Left lobe of liver (tissue), 2 donors: ENCODE measurements at regions not wholly inside any gene's neighbourhood (a gene's known extent, or its start where the extent isn't known, plus 50 kb on each side); places are given as distances from the start of the nearest gene placed in this dataset.
"Not testable (repeated sequence)": the region's sequence is repeated elsewhere in the genome, so short reads cannot be mapped to it uniquely, and the experiment has no call there.

Experiments used
- ATAC-seq: fragments of 200-7000 bp; cut with Tn5 transposase; one replicate; pipeline ENCODE4 v1.9.1; 2020; ENCODE audit warnings: mild to moderate bottlenecking, moderate library complexity
- DNase-seq: peaks from one replicate; pipeline ENCODE4 v3.0.0-alpha.2; 2020; ENCODE audit warnings: low spot score
- donor health status: DM: no; HTN: no; CAD: no; lungs with moderate emphysema.
- donor health status: DM: no; HTN: yes; CAD: no.

- ATAC-seq (no peak), DNase-seq (no peak)
Observed at GRCh38 chr2:38484957-38485356, 107.9 kb upstream of the ATL2 start.

GRCh38 chr2:38483776-38484501 is 106.9 kb upstream of the ATL2 start:
- DNase-seq (no peak), ATAC-seq (no peak)

GRCh38 chr2:38482710-38483109 is 105.6 kb upstream of the ATL2 start:
- not testable (repeated sequence) for DNase-seq, ATAC-seq

DNA sequence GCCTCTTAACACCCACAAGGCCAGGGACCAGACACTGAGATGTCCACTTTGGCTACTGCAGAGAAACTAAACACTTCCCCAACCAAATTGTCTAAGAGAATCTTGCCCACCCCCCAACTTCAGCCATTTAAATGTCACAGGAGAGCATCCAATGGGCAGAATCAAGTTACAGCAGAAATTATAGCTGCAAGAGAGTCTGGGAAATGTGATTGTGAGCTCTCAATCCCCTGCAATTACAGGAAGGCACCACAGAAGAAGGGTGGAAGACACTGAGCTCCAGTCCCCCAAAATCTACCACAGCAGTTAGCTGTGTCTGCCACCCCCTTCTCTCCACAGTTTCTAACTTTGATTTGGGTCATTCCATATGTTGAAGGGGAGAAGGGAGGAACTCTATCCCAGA is 103.5 kb upstream of the ATL2 start:
- no peak for ATAC-seq
- no peak for DNase-seq

- ATAC-seq = no peak
Observed at GRCh38 chr2:38477006-38477405, 99.9 kb upstream of the ATL2 start.

GRCh38 chr2:38475567-38475881 is 98.5 kb upstream of the ATL2 start:
- no peak for ATAC-seq

More at GRCh38 chr2:38477006-38477405, 99.9 kb upstream of the ATL2 start:
- DNase-seq = no peak

DNA sequence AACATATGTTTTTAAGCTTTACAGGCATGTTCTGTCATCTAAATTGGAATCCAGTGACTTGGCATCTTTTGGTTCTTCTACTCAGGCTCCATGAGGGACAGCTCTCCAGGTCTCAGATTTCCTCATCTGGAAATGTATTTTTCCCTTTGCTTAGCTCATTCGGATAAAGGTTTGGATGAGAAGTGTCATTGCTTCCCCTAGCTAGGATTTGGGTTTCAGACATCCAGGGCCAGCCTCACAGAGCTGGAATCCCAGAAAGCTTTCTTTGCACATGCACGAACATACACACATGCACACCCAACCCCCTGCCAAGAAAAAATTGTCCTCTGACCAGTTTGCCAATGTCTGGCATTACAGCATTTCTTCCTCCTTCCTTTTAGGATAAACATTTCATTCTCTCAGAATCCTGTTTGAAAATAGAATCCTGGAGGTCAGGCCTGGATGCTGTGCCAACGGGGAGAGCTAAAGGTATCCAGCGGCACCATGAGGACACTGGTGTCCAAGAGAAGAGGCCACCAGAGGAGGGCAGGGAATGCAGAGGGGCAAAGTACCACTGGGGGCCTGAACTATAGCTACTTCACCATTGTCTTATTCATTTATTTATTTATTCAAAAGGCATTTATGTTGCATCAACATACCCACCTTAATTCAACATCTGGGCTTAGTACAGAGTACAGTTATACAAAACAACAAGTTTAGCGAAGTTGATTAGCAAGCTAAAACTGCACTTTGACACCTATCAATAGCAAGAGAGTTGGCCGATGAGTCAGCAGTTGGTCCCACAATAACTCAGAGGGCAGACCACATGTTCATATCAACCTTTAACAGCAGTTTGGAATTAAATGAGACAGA is 97.9 kb upstream of the ATL2 start:
- no peak for DNase-seq
- peak; percentile 78 for ATAC-seq

More at GRCh38 chr2:38475567-38475881, 98.5 kb upstream of the ATL2 start:
- no peak for DNase-seq

GRCh38 chr2:38474021-38474456 is 97.0 kb upstream of the ATL2 start:
- no peak for DNase-seq
- ATAC-seq = no peak

GRCh38 chr2:38473333-38474005 is 96.4 kb upstream of the ATL2 start:
- ATAC-seq = no peak

DNA sequence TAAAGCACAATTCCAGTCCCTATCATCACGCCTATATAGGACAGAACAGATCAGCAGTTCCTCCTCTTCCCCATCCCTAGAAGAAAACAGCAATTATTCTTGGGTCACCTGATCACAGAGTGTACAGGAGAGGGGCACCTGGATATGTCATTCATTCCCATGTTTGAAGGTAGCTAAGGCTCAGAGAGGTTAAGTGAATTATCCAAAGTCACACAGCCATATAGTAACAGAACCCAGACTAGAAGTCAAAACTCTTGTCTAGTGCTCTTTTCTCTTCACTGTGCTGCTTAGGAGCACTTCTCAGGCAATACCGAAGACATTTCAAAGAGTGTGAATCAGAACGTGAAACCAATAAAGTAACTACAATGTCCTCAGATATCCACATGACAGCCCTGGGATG is 93.0 kb upstream of the ATL2 start:
- no peak for DNase-seq
- ATAC-seq = no peak

More at GRCh38 chr2:38473333-38474005, 96.4 kb upstream of the ATL2 start:
- no peak for DNase-seq

DNA sequence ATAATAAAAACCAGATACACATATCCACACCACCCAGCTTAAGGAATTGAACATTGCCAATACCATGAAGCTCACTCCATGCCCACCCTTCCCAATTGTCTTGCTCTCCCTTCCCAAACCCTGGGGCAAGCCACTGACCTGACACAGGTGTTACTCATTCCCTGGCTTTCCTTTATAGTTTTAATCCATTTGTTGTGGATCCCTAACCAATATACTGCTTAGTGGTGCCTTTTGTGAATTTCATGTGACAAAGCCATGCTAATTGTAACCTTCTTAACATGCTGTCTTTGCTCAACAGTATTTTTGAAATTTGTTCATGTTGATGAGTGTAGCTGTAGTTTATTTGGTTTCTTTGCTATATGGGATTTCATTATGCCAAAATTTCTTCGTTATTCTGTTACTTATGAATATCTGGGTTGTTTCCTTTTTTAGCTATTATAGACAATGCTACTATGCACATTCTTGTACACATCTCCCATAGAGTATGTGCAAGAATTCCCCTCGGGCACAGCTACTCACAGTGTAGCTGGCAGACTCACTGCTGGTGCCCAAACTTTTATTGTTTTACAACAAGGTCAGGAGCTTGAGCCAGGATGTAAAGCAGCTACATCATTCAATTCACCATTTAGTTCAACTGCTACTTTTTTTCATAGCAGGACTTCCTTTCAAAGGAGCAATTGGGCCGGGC is 90.8 kb upstream of the ATL2 start:
- ATAC-seq = no peak
- no peak for DNase-seq

DNA sequence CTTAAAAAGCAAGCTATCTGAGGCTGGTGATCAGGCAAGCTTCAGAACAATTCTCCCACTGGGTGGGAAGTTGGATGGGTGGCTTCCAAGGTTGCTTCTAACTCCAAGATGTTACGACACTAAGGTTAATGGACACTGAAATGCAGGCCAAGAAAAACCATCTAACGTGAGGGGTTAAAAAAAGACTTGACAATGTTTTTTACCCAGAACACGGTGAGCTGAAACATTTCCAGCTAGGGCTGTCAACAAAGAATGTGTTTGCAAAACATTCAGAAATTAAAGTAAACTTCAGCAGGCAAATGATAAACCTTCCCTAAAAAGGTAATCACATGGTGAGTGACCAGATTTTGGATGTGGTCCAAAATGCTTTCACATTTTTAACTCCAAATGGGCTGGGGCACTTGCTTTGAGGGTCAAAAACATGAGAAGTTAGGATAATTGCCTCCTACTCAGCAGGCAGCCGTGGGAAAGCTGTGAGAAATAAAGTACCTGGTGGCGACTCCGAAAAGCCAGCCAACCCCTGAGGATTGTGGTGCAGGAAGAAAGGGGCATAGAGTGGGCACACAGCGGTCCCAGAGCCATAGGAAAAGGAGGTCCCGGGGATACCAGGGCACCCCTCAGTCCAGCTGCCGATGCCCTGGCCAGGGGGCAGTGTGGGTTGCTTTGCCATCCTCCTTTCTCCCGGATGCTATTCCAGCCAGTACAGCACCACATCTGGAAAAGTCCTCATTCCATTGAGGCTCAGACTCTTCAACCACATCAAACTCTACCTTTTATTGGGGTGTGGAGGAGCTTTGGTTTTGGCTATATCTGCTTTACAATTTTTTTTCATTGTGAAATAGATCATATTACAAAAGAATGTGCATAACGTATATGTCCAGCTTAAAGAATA is 90.0 kb upstream of the ATL2 start:
- ATAC-seq (peak; percentile 9), DNase-seq (no peak)

DNA sequence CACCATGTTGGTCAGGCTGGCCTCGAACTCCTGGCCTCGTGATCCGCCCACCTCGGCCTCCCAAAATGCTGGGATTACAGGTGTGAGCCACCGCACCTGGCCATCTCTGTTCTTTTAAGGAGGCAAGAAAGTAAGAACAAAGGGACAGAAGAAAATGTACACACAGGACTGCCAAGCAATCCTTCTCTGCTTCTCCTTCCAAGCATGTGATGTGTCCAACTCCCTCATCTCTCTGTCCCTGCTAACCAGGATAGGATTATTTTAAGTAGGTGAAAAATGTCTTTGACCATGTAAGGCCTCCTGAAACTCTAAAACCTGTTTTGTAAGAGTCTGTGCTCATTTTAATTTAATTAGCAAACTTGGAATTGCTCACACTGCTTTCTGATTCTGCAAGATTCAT is 89.3 kb upstream of the ATL2 start:
- DNase-seq (no peak), ATAC-seq (no peak)

GRCh38 chr2:38465789-38466127 is 88.7 kb upstream of the ATL2 start:
- ATAC-seq (peak; percentile 94), DNase-seq (peak; percentile 49)

DNA sequence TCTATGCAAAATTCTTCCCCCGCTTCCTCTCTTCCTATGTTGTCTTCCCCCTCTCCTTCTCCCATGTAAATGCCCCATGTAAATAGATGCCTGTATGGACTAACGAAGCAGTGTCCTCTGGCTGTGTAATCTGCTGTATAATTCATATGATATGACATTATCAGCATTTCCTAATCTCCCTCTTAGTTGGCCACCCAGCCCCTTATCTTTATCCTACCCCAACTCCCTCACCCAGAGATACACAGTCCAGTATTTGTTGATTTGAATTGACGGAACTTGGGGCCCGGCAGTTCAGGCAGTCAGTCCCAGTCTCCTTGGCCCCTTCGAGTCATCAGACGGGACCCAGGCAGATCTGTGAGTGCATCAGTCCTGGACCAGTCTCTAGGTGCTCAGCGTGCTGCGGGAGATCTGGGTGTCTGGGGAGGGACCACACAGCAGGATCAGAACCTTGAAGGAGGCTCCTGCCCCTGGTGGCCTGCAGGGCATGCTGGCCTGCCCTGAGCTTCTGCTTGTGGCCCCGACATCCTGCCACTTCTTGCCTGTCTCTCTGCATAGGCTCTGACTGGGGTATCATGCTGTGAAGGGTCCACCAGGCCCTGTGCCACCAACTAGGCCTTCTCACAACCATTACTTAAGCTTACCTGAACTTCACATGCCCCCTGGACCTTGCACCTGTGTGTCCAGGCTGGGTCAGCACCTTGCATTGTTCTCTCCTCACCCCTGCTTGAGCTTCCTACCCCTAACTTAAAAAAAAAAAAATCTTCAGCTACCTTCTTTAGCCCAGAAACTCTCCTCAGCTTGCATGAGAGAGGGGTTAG is 88.1 kb upstream of the ATL2 start:
- no peak for ATAC-seq
- DNase-seq = no peak

- DNase-seq = no peak
Observed at GRCh38 chr2:38463752-38464151, 86.7 kb upstream of the ATL2 start.

GRCh38 chr2:38462121-38462661 is 85.1 kb upstream of the ATL2 start:
- ATAC-seq (no peak), DNase-seq (no peak)

More at GRCh38 chr2:38463752-38464151, 86.7 kb upstream of the ATL2 start:
- no peak for ATAC-seq

- DNase-seq (no peak), ATAC-seq (no peak)
Observed at GRCh38 chr2:38461470-38461869, 84.4 kb upstream of the ATL2 start.

- DNase-seq = no peak
- ATAC-seq = no peak
Observed at GRCh38 chr2:38460313-38460712, 83.2 kb upstream of the ATL2 start.
